Pancreas (tissue), 10 donors: ENCODE measurements at regions not wholly inside any gene's neighbourhood (a gene's known extent, or its start where the extent isn't known, plus 50 kb on each side); places are given as distances from the start of the nearest gene placed in this dataset.

Experiments used
- ATAC-seq, 4 donors: fragments of 200-7000 bp; cut with Tn5 transposase; one replicate each; pipeline versions ENCODE4 v1.8.0 to v1.9.1; 2020; ENCODE audit warnings: mild to moderate bottlenecking in 4 of 4, moderate library complexity in 4 of 4
- DNase-seq, 6 donors: peaks; one replicate each; pipeline ENCODE4 v3.0.0-alpha.2; 2020
- FAIRE-seq: peaks from 2 replicates; lab custom pipeline; 2012; peaks lifted over from hg19 to GRCh38; lab: Jason Lieb, UNC
- H3K27ac ChIP-seq, 4 donors: fragments of 200-600 bp; sonication (generic); 1 replicate in 3 of 4; 2 replicates in 1 of 4; pipeline versions ENCODE4 v1.5.0 to v1.8.0; 2020
- H3K27me3 ChIP-seq, 4 donors: fragments of 200-600 bp; one replicate each; pipeline ENCODE4 v1.8.0; 2021
- H3K36me3 ChIP-seq, 3 donors: fragments of 200-600 bp; sonication (generic) in 1 of 3; one replicate each; pipeline versions ENCODE4 v1.5.0 to v1.8.0; 2020 to 2021
- H3K4me1 ChIP-seq, 3 donors: fragments of 200-600 bp; one replicate each; pipeline ENCODE4 v1.8.0; 2021
- H3K4me3 ChIP-seq, 4 donors: fragments of 200-600 bp; sonication (generic) in 2 of 4; one replicate each; pipeline versions ENCODE4 v1.5.0 to v1.8.0; 2020 to 2021
- H3K9me3 ChIP-seq, 4 donors: fragments of 200-600 bp; one replicate each; pipeline ENCODE4 v1.8.0; 2021
- CTCF ChIP-seq, 4 donors: fragments of 200-600 bp; sonication (generic) in 3 of 4; IDR thresholded peaks; one replicate each; pipeline versions ENCODE4 v1.5.0 to v1.8.0; 2021; ENCODE audit warnings: antibody characterized with exemption in 4 of 4
- WGBS, 2 donors: extraction: QIAGEN DNeasy Blood & Tissue Kit; methylation state at CpG; one replicate each; pipeline ENCODE4 v1.1.7; 2013; 5-methylcytosine and 5-hydroxymethylcytosine counted together
- intact Hi-C, 3 donors: fragments of 100-400 bp; cut with DNase I; formaldehyde crosslinking; loops; one replicate each; pipeline versions ENCODE4 v1.11.1 to v1.14.2; 2022
- donor health status: healthy with polysubstance abuse.
- donor health status: DM: no; HTN: no; CAD: no; lungs with moderate emphysema.
- donor health status: DM: no; HTN: no; CAD: no.
- donor health status: control.
- donor health status: control.
- donor health status: Bipolar disorder and iron deficiency.
- donor health status: DM: yes; HTN: yes; CAD: no.
- donor health status: DM: no; HTN: no; CAD: no.
- donor health status: DM: no; HTN: no; CAD: no.
- donor health status: DM: yes; HTN: yes; CAD: no.

GRCh38 chr3:84906065-84906464, 52.7 kb upstream of the CADM2 start:
- 33 to 45% methylated on average over 6 of the region's 6 CpGs for WGBS, 2 donors
- ATAC-seq, result peak in 1 of 4 donors; percentile 29
- H3K27me3 ChIP-seq, result no peaks in the 10 kb centered on the region
- peak in 1 of 6 donors; percentile 36 for DNase-seq
- no peaks in the 10 kb centered on the region for H3K9me3 ChIP-seq
- no peak overlapping the region for H3K27ac ChIP-seq
- no peak for FAIRE-seq
- H3K36me3 ChIP-seq, result no peaks in the 10 kb centered on the region
- intact Hi-C loops, result no loop called here
- H3K4me1 ChIP-seq, result no peaks in the 10 kb centered on the region
- H3K4me3 ChIP-seq, result no peak overlapping the region
- no peak for TF ChIP-seq CTCF (IDR thresholded peaks at IDR 0.05)
